Esophagus mucosa (tissue), 1 donor: ENCODE measurements at regions not wholly inside any gene's neighbourhood (a gene's known extent, or its start where the extent isn't known, plus 50 kb on each side); places are given as distances from the start of the nearest gene placed in this dataset.

ENCODE experiments used
- ATAC-seq: fragments of 200-7000 bp; cut with Tn5 transposase; one replicate; pipeline ENCODE4 v1.9.1; 2020
- donor health status: DM: yes; HTN: yes; CAD: no.

DNA sequence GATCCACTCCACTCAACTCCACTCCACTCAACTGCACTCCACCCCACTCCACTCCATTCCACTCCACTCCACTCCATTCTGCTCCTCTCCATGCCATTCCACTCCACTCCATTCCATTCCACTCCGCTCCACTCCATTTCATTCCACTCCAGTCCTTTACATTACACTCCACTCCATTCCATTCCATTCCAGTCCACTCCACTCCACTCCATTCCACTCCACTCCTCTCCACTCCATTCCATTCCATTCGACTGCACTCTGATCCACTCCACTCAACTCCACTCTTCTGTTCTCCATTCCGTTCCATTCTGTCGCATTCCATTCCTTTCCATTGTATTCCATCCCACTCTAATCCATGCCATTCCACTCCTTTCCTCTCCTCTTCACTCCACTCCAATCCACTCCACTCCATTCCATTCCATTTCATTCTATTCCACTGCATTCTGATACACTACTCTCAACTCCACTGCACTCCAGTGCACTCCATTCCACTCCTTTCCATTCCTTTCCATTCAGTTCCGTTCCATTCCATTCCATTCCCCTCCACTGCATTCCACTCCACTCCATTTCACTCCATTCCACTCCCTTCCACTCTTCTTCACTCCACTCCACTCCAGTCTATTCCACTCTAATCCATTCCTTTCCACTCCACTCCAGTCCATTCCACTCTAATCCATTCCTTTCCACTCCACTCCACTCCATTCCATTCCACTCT is 2564.2 kb upstream of the TPTE start:
- peak; percentile 18 for ATAC-seq

DNA sequence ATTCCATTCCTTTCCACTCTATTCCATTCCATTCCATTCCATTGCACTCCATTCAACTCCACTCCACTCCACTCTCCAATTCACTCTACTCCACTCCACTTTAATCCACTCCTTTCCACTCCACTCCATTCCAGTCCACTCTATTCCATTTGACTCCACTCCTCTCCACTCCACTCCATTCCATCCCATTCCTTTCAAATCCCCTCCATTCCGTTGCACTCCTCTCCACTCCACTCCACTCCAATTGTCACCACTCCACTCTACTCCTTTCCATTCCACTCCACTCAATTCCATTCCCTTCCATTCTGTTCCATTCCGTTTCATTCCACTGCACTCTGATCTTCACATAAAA is 2563.7 kb upstream of the TPTE start:
- ATAC-seq = peak; percentile 47
